ENCODE measurements at regions not wholly inside any gene's neighbourhood (a gene's known extent, or its start where the extent isn't known, plus 50 kb on each side); places are given as distances from the start of the nearest gene placed in this dataset.

DNA sequence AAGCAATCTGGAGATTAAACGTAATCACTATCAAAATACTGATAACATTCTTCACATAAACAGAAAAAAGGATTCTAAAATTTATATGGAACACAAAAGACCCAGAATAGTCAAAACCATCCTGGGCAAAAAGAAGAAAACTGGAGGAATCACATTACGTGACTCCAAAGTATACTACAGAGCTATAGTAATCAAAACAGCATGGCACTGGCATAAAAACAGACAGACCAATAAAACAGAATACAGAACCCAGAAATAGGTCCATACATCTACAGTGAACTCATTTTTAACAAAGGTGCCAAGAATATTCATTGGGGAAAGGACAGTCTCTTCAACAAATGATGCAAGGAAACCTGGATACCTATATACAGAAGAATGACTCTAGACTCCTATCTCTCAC lies 621.9 kb upstream of the CCDC54 start:
- Histone ChIP-seq H3K79me2 (ENCODE audit: insufficient read depth) (no peaks in the 10 kb centered on the region), H2AFZ (ENCODE audit: low read depth) (no peak overlapping the region), H3K36me3 (replicated peaks in 1 of 2; ENCODE audit: control insufficient read depth in 1 of 2, insufficient read depth in 2 of 2, low read length in 1 of 2) (peaks cover 0 to 6% of the 10 kb centered on the region in 2 experiments), H3K4me3 (ENCODE audit: low read depth in 2 of 2, low read length in 1 of 2) (no peak overlapping the region), H3K9ac (no peak overlapping the region), H3K27me3 (ENCODE audit: insufficient read depth) (no peaks in the 10 kb centered on the region), H4K20me1 (ENCODE audit: insufficient read depth) (no peaks in the 10 kb centered on the region), H3K9me3 (peaks cover 12% of the 10 kb centered on the region; the same call in 1 of the 2 replicates), H3K4me2 (no peak overlapping the region), H3K9me2 (no peaks in the 10 kb centered on the region), H3K27ac (ENCODE audit: low read depth in 2 of 2, low read length in 1 of 2) (no peak overlapping the region), H3F3A (replicated peaks; ENCODE audit: insufficient read depth) (no peaks in the 10 kb centered on the region), H3K4me1 (ENCODE audit: control insufficient read depth in 1 of 2, insufficient read depth in 2 of 2, low read depth in 1 of 2, low read length in 1 of 2) (peaks cover 0 to 5% of the 10 kb centered on the region in 2 experiments; a peak in 1 of 4 replicates)
- TF ChIP-seq FOXM1 (IDR thresholded peaks at IDR 0.05; ENCODE audit: low read depth) (no peak), RXRA (IDR thresholded peaks at IDR 0.05; ENCODE audit: borderline replicate concordance, low read depth) (no peak), JUND (IDR thresholded peaks at IDR 0.05) (no peak)
- POLR2A ChIA-PET = no interaction called here
- no peak for DNase-seq
- CTCF ChIA-PET = no interaction called here
- 58% methylated on average over 2 of the region's 2 CpGs for WGBS (ENCODE audit: low lambda C conversion rate)

- no peak for DNase-seq
- 82% methylated on average over 3 of the region's 3 CpGs for WGBS (ENCODE audit: low lambda C conversion rate)
- Histone ChIP-seq H3F3A (replicated peaks; ENCODE audit: insufficient read depth) (no peaks in the 10 kb centered on the region), H3K9me2 (no peaks in the 10 kb centered on the region), H3K4me3 (ENCODE audit: low read depth in 2 of 2, low read length in 1 of 2) (no peak overlapping the region), H3K27me3 (ENCODE audit: insufficient read depth) (no peaks in the 10 kb centered on the region), H2AFZ (ENCODE audit: low read depth) (no peak overlapping the region), H3K4me2 (no peak overlapping the region), H3K9me3 (peaks cover 12% of the 10 kb centered on the region; the same call in 1 of the 2 replicates), H4K20me1 (ENCODE audit: insufficient read depth) (no peaks in the 10 kb centered on the region), H3K27ac (ENCODE audit: low read depth in 2 of 2, low read length in 1 of 2) (no peak overlapping the region), H3K4me1 (ENCODE audit: control insufficient read depth in 1 of 2, insufficient read depth in 2 of 2, low read depth in 1 of 2, low read length in 1 of 2) (peaks cover 0 to 5% of the 10 kb centered on the region in 2 experiments; a peak in 1 of 4 replicates), H3K79me2 (ENCODE audit: insufficient read depth) (no peaks in the 10 kb centered on the region), H3K36me3 (replicated peaks in 1 of 2; ENCODE audit: control insufficient read depth in 1 of 2, insufficient read depth in 2 of 2, low read length in 1 of 2) (peaks cover 0 to 6% of the 10 kb centered on the region in 2 experiments), H3K9ac (no peak overlapping the region)
- ChIA-PET POLR2A (no interaction called here), CTCF (no interaction called here)
- TF ChIP-seq TAF1 (IDR thresholded peaks at IDR 0.05; ENCODE audit: borderline replicate concordance, low read depth, low read length) (no peak), RFX5 (IDR thresholded peaks at IDR 0.05; ENCODE audit: low read length) (no peak), GABPA (IDR thresholded peaks at IDR 0.05; ENCODE audit: low read depth) (no peak), YY1 (IDR thresholded peaks at IDR 0.05; ENCODE audit: low read depth) (no peak), SIN3A (IDR thresholded peaks at IDR 0.05; ENCODE audit: borderline replicate concordance, low read depth, low read length) (no peak), IRF3 (IDR thresholded peaks at IDR 0.05; ENCODE audit: low read depth, low read length) (no peak)
- TF ChIP-seq, protein P1, sequence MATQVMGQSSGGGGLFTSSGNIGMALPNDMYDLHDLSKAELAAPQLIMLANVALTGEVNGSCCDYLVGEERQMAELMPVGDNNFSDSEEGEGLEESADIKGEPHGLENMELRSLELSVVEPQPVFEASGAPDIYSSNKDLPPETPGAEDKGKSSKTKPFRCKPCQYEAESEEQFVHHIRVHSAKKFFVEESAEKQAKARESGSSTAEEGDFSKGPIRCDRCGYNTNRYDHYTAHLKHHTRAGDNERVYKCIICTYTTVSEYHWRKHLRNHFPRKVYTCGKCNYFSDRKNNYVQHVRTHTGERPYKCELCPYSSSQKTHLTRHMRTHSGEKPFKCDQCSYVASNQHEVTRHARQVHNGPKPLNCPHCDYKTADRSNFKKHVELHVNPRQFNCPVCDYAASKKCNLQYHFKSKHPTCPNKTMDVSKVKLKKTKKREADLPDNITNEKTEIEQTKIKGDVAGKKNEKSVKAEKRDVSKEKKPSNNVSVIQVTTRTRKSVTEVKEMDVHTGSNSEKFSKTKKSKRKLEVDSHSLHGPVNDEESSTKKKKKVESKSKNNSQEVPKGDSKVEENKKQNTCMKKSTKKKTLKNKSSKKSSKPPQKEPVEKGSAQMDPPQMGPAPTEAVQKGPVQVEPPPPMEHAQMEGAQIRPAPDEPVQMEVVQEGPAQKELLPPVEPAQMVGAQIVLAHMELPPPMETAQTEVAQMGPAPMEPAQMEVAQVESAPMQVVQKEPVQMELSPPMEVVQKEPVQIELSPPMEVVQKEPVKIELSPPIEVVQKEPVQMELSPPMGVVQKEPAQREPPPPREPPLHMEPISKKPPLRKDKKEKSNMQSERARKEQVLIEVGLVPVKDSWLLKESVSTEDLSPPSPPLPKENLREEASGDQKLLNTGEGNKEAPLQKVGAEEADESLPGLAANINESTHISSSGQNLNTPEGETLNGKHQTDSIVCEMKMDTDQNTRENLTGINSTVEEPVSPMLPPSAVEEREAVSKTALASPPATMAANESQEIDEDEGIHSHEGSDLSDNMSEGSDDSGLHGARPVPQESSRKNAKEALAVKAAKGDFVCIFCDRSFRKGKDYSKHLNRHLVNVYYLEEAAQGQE (IDR thresholded peaks at IDR 0.05; ENCODE audit: low read depth, low read length) = no peak
- TF ChIP-seq, protein P2, sequence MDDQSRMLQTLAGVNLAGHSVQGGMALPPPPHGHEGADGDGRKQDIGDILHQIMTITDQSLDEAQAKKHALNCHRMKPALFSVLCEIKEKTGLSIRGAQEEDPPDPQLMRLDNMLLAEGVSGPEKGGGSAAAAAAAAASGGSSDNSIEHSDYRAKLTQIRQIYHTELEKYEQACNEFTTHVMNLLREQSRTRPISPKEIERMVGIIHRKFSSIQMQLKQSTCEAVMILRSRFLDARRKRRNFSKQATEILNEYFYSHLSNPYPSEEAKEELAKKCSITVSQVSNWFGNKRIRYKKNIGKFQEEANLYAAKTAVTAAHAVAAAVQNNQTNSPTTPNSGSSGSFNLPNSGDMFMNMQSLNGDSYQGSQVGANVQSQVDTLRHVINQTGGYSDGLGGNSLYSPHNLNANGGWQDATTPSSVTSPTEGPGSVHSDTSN (IDR thresholded peaks at IDR 0.05) = no peak
- TF ChIP-seq, protein P3, sequence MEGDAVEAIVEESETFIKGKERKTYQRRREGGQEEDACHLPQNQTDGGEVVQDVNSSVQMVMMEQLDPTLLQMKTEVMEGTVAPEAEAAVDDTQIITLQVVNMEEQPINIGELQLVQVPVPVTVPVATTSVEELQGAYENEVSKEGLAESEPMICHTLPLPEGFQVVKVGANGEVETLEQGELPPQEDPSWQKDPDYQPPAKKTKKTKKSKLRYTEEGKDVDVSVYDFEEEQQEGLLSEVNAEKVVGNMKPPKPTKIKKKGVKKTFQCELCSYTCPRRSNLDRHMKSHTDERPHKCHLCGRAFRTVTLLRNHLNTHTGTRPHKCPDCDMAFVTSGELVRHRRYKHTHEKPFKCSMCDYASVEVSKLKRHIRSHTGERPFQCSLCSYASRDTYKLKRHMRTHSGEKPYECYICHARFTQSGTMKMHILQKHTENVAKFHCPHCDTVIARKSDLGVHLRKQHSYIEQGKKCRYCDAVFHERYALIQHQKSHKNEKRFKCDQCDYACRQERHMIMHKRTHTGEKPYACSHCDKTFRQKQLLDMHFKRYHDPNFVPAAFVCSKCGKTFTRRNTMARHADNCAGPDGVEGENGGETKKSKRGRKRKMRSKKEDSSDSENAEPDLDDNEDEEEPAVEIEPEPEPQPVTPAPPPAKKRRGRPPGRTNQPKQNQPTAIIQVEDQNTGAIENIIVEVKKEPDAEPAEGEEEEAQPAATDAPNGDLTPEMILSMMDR (IDR thresholded peaks at IDR 0.05) = no peak
Measured at GRCh38 chr3:106756901-106757300, 620.3 kb upstream of the CCDC54 start.

Data from SK-N-SH (cell line).